Suprapubic skin (tissue), 4 donors: ENCODE measurements at regions not wholly inside any gene's neighbourhood (a gene's known extent, or its start where the extent isn't known, plus 50 kb on each side); places are given as distances from the start of the nearest gene placed in this dataset.

ENCODE experiments used
- CTCF ChIP-seq, 2 donors: fragments of 200-600 bp in 1 of 2; fragments of 450-650 bp in 1 of 2; sonication (generic) in 1 of 2; IDR thresholded peaks; one replicate each; pipeline ENCODE4 v1.5.1; 2016 to 2019; ENCODE audit warnings: antibody characterized with exemption in 2 of 2, mild to moderate bottlenecking in 1 of 2, moderate library complexity in 1 of 2
- EP300 ChIP-seq: sonication (generic); formaldehyde crosslinking; IDR thresholded peaks from one replicate; pipeline ENCODE4 v1.6.1; 2017; ENCODE audit warnings: antibody characterized with exemption
- POLR2A ChIP-seq, 2 donors: fragments of 450-650 bp; IDR thresholded peaks; one replicate each; pipeline ENCODE4 v1.6.1; 2017; ENCODE audit warnings: antibody characterized with exemption in 2 of 2, mild to moderate bottlenecking in 2 of 2, moderate library complexity in 2 of 2
- POLR2AphosphoS5 ChIP-seq, 3 donors: sonication (generic); formaldehyde crosslinking; IDR thresholded peaks; one replicate each; pipeline ENCODE4 v1.6.1; 2017; ENCODE audit warnings: antibody characterized with exemption in 3 of 3

DNA sequence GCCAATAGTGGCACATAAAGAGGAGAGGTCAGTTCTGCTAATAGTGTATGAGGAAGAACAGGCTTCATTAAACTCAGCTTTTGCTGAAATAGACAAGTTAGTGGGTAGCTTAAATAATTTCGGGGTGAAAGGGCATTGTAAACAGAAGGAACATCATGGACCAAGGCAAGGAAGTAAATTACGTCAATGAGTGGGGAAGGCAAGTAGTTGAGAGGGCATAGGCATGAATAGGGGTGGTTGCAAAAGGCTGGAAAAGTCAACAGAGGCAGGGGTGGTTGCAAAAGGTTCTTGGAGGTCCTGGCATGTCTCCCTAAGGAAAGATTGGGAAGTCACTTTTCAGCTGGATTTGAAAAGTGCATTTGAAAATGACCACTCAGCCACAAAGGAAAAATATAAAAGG lies 383.3 kb upstream of the RPS23 start:
- TF ChIP-seq POLR2A (IDR thresholded peaks at IDR 0.05) (no peak), CTCF (IDR thresholded peaks at IDR 0.05) (no peak), POLR2AphosphoS5 (IDR thresholded peaks at IDR 0.05) (no peak), EP300 (no peak)
